ENCODE measurements at regions not wholly inside any gene's neighbourhood (a gene's known extent, or its start where the extent isn't known, plus 50 kb on each side); places are given as distances from the start of the nearest gene placed in this dataset.

DNA sequence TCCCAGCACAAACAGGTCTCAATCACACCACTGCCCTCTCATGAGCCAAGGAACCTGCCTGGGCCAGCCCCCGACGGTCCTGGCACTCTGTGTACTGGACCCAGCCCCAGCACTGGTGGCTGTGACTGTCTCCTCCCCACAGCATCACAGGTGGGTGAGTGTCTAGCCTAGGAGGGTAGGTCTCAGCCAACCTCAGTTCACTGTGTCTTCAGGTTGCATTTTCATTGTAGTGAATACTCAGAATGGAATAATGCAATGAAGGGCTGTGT is 163.4 kb upstream of the NSMCE3 start:
- no peak overlapping the region for H2AK5ac ChIP-seq (ENCODE audit: low read depth, low read length)
- CTCF ChIA-PET (ENCODE audit: partially characterized antibody), result interaction anchor here (1.4 to 3.0 kb wide), 3 partner anchors 13 to 18 kb away, joined by 4 to 11 read pairs (median 4); no protein-coding TSS in a partner anchor

More for the DNA sequence above, 163.4 kb upstream of the NSMCE3 start:
- Histone ChIP-seq H2BK12ac (ENCODE audit: low read depth, low read length) (no peak overlapping the region), H3K23ac (ENCODE audit: insufficient read length) (no peak overlapping the region), H3K4me2 (ENCODE audit: insufficient read depth in 1 of 2, low read depth in 2 of 2, low read length in 2 of 2) (no peak overlapping the region), H2AFZ (ENCODE audit: low read length) (no peak overlapping the region), H3K14ac (ENCODE audit: insufficient read length) (no peak overlapping the region), H2BK120ac (replicated peaks; ENCODE audit: low read depth, low read length) (no peak overlapping the region), H4K91ac (replicated peaks; ENCODE audit: insufficient read length, low read length) (no peak overlapping the region), H3K9me3 (ENCODE audit: insufficient read depth in 2 of 2, low read depth in 1 of 2, low read length in 1 of 2) (no peaks in the 10 kb centered on the region), H3K36me3 (ENCODE audit: control insufficient read depth in 2 of 4, insufficient read depth in 4 of 4, low read length in 3 of 4) (no peaks in the 10 kb centered on the region), H3K27me3 (replicated peaks in 1 of 4; ENCODE audit: control insufficient read depth in 3 of 4, extremely low read depth in 1 of 4, insufficient read depth in 3 of 4, low read length in 3 of 4) (no peaks in the 10 kb centered on the region), H3K18ac (ENCODE audit: extremely low read depth, low read length) (no peak overlapping the region), H4K5ac (ENCODE audit: insufficient read length, low read depth, low read length) (no peak overlapping the region), H2BK15ac (ENCODE audit: low read length) (no peak overlapping the region), H3K23me2 (ENCODE audit: low read depth, low read length) (no peaks in the 10 kb centered on the region), H3K27ac (ENCODE audit: low read depth, low read length) (no peak overlapping the region), H3K79me2 (ENCODE audit: control insufficient read depth in 1 of 2, insufficient read depth in 2 of 2, low read length in 2 of 2) (no peaks in the 10 kb centered on the region), H3K56ac (replicated peaks; ENCODE audit: insufficient read length, low read depth, low read length) (no peak overlapping the region), H3K4me1 (replicated peaks in 1 of 4; ENCODE audit: control insufficient read depth in 3 of 4, insufficient read depth in 4 of 4, low read length in 3 of 4) (peaks cover 0 to 5% (median 3%) of the 10 kb centered on the region in 4 experiments; a peak in 3 of 7 replicates), H3K9ac (replicated peaks in 1 of 4; ENCODE audit: extremely low read depth in 1 of 4, low read depth in 3 of 4, low read length in 3 of 4) (no peak overlapping the region), H4K20me1 (replicated peaks in 1 of 2; ENCODE audit: control insufficient read depth in 1 of 2, insufficient read depth in 2 of 2, low read length in 2 of 2) (no peaks in the 10 kb centered on the region), H3K79me1 (ENCODE audit: low read depth, low read length) (peaks cover 4% of the 10 kb centered on the region), H2BK5ac (ENCODE audit: low read depth, low read length) (peak overlapping the region; percentile 49; the same call in 1 of the 2 replicates), H4K8ac (ENCODE audit: extremely low read depth, insufficient read depth, low read length) (no peak overlapping the region), H2BK20ac (ENCODE audit: low read length) (no peak overlapping the region), H3K4me3 (ENCODE audit: extremely low read depth in 1 of 4, insufficient read depth in 2 of 4, low read depth in 3 of 4, low read length in 4 of 4) (no peak overlapping the region), H3K4ac (replicated peaks; ENCODE audit: insufficient read length, low read depth, low read length) (no peak overlapping the region)
- FAIRE-seq (no peak), DNase-seq (ENCODE audit: low read depth in 1 of 2, low spot score in 2 of 2) (no peak)
- POLR2A ChIA-PET (ENCODE audit: partially characterized antibody), result interaction anchor here (0.9 kb wide), 1 partner anchor 19 kb away, joined by 3 read pairs; no protein-coding TSS in a partner anchor
- no peak for TF ChIP-seq RBBP5 (IDR thresholded peaks at IDR 0.05; ENCODE audit: borderline replicate concordance, low read depth, low read length)
- TF ChIP-seq BACH1 (IDR thresholded peaks at IDR 0.05; ENCODE audit: low read length), result no peak
- no peak for TF ChIP-seq RFX5 (IDR thresholded peaks at IDR 0.05; ENCODE audit: borderline replicate concordance, low read depth, low read length)
- TF ChIP-seq KDM1A (IDR thresholded peaks at IDR 0.05; ENCODE audit: borderline replicate concordance, low read length), result no peak
- TF ChIP-seq TAF1 (IDR thresholded peaks at IDR 0.05; ENCODE audit: low read depth, low read length), result no peak
- no peak for TF ChIP-seq TCF12 (IDR thresholded peaks at IDR 0.05; ENCODE audit: low read depth, low read length)
- TF ChIP-seq SIX5 (IDR thresholded peaks at IDR 0.05; ENCODE audit: low read depth, low read length), result no peak
- TF ChIP-seq, protein P1, sequence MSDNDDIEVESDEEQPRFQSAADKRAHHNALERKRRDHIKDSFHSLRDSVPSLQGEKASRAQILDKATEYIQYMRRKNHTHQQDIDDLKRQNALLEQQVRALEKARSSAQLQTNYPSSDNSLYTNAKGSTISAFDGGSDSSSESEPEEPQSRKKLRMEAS (IDR thresholded peaks at IDR 0.05), result no peak
- TF ChIP-seq POLR2A (IDR thresholded peaks at IDR 0.05; ENCODE audit: control extremely low read depth in 1 of 2, low read depth in 2 of 2, low read length in 2 of 2), result no peak
- no peak for TF ChIP-seq SP1 (IDR thresholded peaks at IDR 0.05; ENCODE audit: low read depth, low read length)
- TF ChIP-seq GTF2F1 (IDR thresholded peaks at IDR 0.05; ENCODE audit: borderline replicate concordance, low read depth, low read length), result no peak
- TF ChIP-seq ASH2L (IDR thresholded peaks at IDR 0.05; ENCODE audit: low read length), result no peak
- TF ChIP-seq BCL11A (IDR thresholded peaks at IDR 0.05; ENCODE audit: low read depth in 2 of 2, low read length in 2 of 2), result no peak
- TF ChIP-seq SIRT6 (IDR thresholded peaks at IDR 0.05; ENCODE audit: low read length), result no peak
- no peak for TF ChIP-seq TAF7 (optimal IDR thresholded peaks at IDR 0.05; ENCODE audit: borderline replicate concordance, low read depth, low read length)
- 77% methylated on average over 2 of the region's 2 CpGs; no CpG with 5 or more reads in 1 of the 2 experiments for WGBS, 2 experiments (ENCODE audit: extremely low coverage in 1 of 2, insufficient coverage in 1 of 2, insufficient read length in 1 of 2, insufficient replicate concordance in 2 of 2, low coverage in 1 of 2, low lambda C conversion rate in 2 of 2, missing lambda C conversion rate in 1 of 2)

Data from H1 (cell line).